ENCODE measurements at regions not wholly inside any gene's neighbourhood (a gene's known extent, or its start where the extent isn't known, plus 50 kb on each side); places are given as distances from the start of the nearest gene placed in this dataset.

GRCh38 chrX:139201924-139202323 lies 328.6 kb upstream of the F9 start:
- DNase-seq (ENCODE audit: low spot score) = no peak
- Histone ChIP-seq H3K36me3 (replicated peaks; ENCODE audit: insufficient read depth, low read depth) (no peaks in the 10 kb centered on the region), H3K27ac (no peak overlapping the region), H3K4me3 (no peak overlapping the region), H3K4me1 (ENCODE audit: insufficient read depth) (no peaks in the 10 kb centered on the region), H3K79me2 (no peaks in the 10 kb centered on the region), H4K20me1 (ENCODE audit: insufficient read depth, poor library complexity, severe bottlenecking) (no peaks in the 10 kb centered on the region), H2AFZ (no peak overlapping the region), H3K9me2 (replicated peaks; ENCODE audit: insufficient read depth) (no peaks in the 10 kb centered on the region), H3K4me2 (peak overlapping the region; percentile 79), H3K9me3 (ENCODE audit: low read depth) (no peaks in the 10 kb centered on the region), H3K27me3 (peaks cover 7% of the 10 kb centered on the region)
- 49% methylated on average over 4 of the region's 4 CpGs for WGBS (ENCODE audit: low lambda C conversion rate, missing lambda C conversion rate)
- TF ChIP-seq, protein P1, sequence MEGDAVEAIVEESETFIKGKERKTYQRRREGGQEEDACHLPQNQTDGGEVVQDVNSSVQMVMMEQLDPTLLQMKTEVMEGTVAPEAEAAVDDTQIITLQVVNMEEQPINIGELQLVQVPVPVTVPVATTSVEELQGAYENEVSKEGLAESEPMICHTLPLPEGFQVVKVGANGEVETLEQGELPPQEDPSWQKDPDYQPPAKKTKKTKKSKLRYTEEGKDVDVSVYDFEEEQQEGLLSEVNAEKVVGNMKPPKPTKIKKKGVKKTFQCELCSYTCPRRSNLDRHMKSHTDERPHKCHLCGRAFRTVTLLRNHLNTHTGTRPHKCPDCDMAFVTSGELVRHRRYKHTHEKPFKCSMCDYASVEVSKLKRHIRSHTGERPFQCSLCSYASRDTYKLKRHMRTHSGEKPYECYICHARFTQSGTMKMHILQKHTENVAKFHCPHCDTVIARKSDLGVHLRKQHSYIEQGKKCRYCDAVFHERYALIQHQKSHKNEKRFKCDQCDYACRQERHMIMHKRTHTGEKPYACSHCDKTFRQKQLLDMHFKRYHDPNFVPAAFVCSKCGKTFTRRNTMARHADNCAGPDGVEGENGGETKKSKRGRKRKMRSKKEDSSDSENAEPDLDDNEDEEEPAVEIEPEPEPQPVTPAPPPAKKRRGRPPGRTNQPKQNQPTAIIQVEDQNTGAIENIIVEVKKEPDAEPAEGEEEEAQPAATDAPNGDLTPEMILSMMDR (IDR thresholded peaks at IDR 0.05; ENCODE audit: poor library complexity) = no peak
- TF ChIP-seq EZH2 (IDR thresholded peaks at IDR 0.05; ENCODE audit: borderline replicate concordance) (no peak), EZH2phosphoT487 (IDR thresholded peaks at IDR 0.05; ENCODE audit: low read depth, severe bottlenecking, unreplicated experiment) (no peak)

DNA sequence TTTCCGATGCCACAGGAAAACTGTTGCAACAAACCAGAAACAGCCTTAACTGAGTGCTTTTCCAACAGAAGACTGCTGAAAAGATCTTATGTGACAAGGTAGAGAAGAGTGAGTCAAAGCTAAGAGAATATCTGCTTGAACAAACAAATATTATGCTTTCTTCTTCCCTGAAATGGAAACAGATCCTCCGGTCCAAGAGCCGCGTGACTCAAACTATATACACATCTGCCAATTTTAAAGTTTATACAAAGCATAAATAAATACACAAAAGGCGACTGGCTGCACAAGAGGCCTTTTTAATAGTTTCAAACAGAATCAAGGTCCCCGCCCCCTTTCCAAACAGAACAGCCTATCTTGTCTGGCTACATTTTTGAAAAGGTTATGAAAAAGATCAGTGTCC lies 329.7 kb upstream of the F9 start:
- H4K20me1 ChIP-seq (ENCODE audit: insufficient read depth, poor library complexity, severe bottlenecking) = no peaks in the 10 kb centered on the region
- no peaks in the 10 kb centered on the region for H3K36me3 ChIP-seq (replicated peaks; ENCODE audit: insufficient read depth, low read depth)
- no peaks in the 10 kb centered on the region for H3K9me3 ChIP-seq (ENCODE audit: low read depth)
- no peak for TF ChIP-seq EZH2 (IDR thresholded peaks at IDR 0.05; ENCODE audit: borderline replicate concordance)
- TF ChIP-seq EZH2phosphoT487 (IDR thresholded peaks at IDR 0.05; ENCODE audit: low read depth, severe bottlenecking, unreplicated experiment) = no peak
- TF ChIP-seq, protein P1 (IDR thresholded peaks at IDR 0.05; ENCODE audit: poor library complexity) = no peak
- no peaks in the 10 kb centered on the region for H3K9me2 ChIP-seq (replicated peaks; ENCODE audit: insufficient read depth)
- H3K4me2 ChIP-seq = peak overlapping the region; percentile 9
- H3K79me2 ChIP-seq = no peaks in the 10 kb centered on the region
- 54% methylated on average over 6 of the region's 6 CpGs for WGBS (ENCODE audit: low lambda C conversion rate, missing lambda C conversion rate)
- peak overlapping the region; percentile 54 for H3K27ac ChIP-seq
- peaks cover 8% of the 10 kb centered on the region for H3K27me3 ChIP-seq
- no peak overlapping the region for H3K4me3 ChIP-seq
- no peak overlapping the region for H2AFZ ChIP-seq
- no peaks in the 10 kb centered on the region for H3K4me1 ChIP-seq (ENCODE audit: insufficient read depth)
- DNase-seq (ENCODE audit: low spot score) = peak; percentile 18

GRCh38 chrX:139200346-139200745 lies 330.2 kb upstream of the F9 start:
- Histone ChIP-seq H3K27ac (peak overlapping the region; percentile 54), H3K9me3 (ENCODE audit: low read depth) (no peaks in the 10 kb centered on the region), H3K79me2 (no peaks in the 10 kb centered on the region), H2AFZ (no peak overlapping the region), H3K9me2 (replicated peaks; ENCODE audit: insufficient read depth) (no peaks in the 10 kb centered on the region), H3K36me3 (replicated peaks; ENCODE audit: insufficient read depth, low read depth) (no peaks in the 10 kb centered on the region), H3K27me3 (peaks cover 12% of the 10 kb centered on the region), H3K4me1 (ENCODE audit: insufficient read depth) (no peaks in the 10 kb centered on the region), H4K20me1 (ENCODE audit: insufficient read depth, poor library complexity, severe bottlenecking) (no peaks in the 10 kb centered on the region), H3K4me2 (peak overlapping the region; percentile 9), H3K4me3 (no peak overlapping the region)
- 47% methylated on average over 2 of the region's 2 CpGs for WGBS (ENCODE audit: low lambda C conversion rate, missing lambda C conversion rate)
- DNase-seq (ENCODE audit: low spot score) = no peak
- TF ChIP-seq, protein P1 (IDR thresholded peaks at IDR 0.05; ENCODE audit: poor library complexity) = no peak
- no peak for TF ChIP-seq EZH2 (IDR thresholded peaks at IDR 0.05; ENCODE audit: borderline replicate concordance)
- TF ChIP-seq EZH2phosphoT487 (IDR thresholded peaks at IDR 0.05; ENCODE audit: low read depth, severe bottlenecking, unreplicated experiment) = no peak

DNA sequence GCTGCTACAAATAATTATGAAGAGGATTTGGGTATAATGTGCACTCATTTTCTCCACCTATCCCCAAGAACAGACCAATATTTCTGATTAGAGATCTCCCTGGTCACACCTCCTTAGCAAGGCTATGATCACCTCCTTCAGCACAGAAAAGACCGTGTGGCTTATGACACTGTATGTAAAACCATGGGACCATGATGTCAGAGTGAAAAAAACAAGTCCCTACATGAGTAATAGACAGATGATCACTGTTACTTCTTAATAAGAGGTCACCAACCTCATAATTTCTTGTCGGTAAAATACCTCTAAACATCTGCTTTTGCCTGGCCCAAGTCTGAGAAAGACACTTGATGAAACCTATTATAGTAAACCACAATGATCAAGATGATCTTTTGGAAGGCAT lies 330.6 kb upstream of the F9 start:
- Histone ChIP-seq H2AFZ (no peak overlapping the region), H3K9me3 (ENCODE audit: low read depth) (no peaks in the 10 kb centered on the region), H3K36me3 (replicated peaks; ENCODE audit: insufficient read depth, low read depth) (no peaks in the 10 kb centered on the region), H3K4me3 (no peak overlapping the region), H4K20me1 (ENCODE audit: insufficient read depth, poor library complexity, severe bottlenecking) (no peaks in the 10 kb centered on the region), H3K4me2 (no peak overlapping the region), H3K27ac (peak overlapping the region; percentile 54), H3K9me2 (replicated peaks; ENCODE audit: insufficient read depth) (no peaks in the 10 kb centered on the region), H3K4me1 (ENCODE audit: insufficient read depth) (no peaks in the 10 kb centered on the region), H3K79me2 (no peaks in the 10 kb centered on the region), H3K27me3 (peaks cover 13% of the 10 kb centered on the region)
- TF ChIP-seq EZH2 (IDR thresholded peaks at IDR 0.05; ENCODE audit: borderline replicate concordance) (no peak), EZH2phosphoT487 (IDR thresholded peaks at IDR 0.05; ENCODE audit: low read depth, severe bottlenecking, unreplicated experiment) (no peak)
- TF ChIP-seq, protein P1 (IDR thresholded peaks at IDR 0.05; ENCODE audit: poor library complexity) = no peak
- no peak for DNase-seq (ENCODE audit: low spot score)
- 83% methylated on average over 2 of the region's 2 CpGs for WGBS (ENCODE audit: low lambda C conversion rate, missing lambda C conversion rate)
